ENCODE measurements at regions not wholly inside any gene's neighbourhood (a gene's known extent, or its start where the extent isn't known, plus 50 kb on each side); places are given as distances from the start of the nearest gene placed in this dataset.

- DNase-seq = no peak
- no peaks in the 10 kb centered on the region for H3K36me3 ChIP-seq
- intact Hi-C loops (cut with DNase I) = no loop called here
- H3K4me3 ChIP-seq = no peak overlapping the region
- H3K9me3 ChIP-seq = no peaks in the 10 kb centered on the region
- no peak overlapping the region for H3K27ac ChIP-seq
- TF ChIP-seq CTCF (IDR thresholded peaks at IDR 0.05) = no peak
- H3K4me1 ChIP-seq = no peaks in the 10 kb centered on the region
- H3K27me3 ChIP-seq = no peaks in the 10 kb centered on the region
- no peak for ATAC-seq
Measured at GRCh38 chr10:30793093-30793492, 163.5 kb upstream of the LYZL2 start.

DNA sequence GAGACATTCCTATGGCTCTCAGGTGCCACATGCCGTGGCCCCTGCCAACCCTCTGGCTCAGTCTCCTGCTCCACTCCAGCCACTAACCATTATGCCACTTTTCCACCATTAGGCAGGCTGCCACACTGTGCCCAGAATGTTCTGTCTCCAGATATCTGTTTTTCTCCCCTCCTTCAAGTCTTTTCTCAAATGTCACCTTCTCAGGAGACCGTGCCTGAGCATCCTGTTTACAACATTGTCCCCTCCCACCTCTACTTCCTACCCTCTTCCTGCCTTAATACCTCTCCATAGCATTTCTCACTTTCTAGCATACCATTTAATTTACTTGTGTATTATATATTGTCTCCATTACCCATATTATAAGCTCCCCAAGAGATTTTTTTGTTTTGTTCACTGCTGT, 162.5 kb upstream of the LYZL2 start:
- Histone ChIP-seq H3K4me3 (no peak overlapping the region), H3K36me3 (no peaks in the 10 kb centered on the region), H3K9me3 (no peaks in the 10 kb centered on the region), H3K27me3 (no peaks in the 10 kb centered on the region), H3K4me1 (no peaks in the 10 kb centered on the region), H3K27ac (no peak overlapping the region)
- DNase-seq (no peak), ATAC-seq (no peak)
- intact Hi-C loops (cut with DNase I) = no loop called here
- no peak for TF ChIP-seq CTCF (IDR thresholded peaks at IDR 0.05)

DNA sequence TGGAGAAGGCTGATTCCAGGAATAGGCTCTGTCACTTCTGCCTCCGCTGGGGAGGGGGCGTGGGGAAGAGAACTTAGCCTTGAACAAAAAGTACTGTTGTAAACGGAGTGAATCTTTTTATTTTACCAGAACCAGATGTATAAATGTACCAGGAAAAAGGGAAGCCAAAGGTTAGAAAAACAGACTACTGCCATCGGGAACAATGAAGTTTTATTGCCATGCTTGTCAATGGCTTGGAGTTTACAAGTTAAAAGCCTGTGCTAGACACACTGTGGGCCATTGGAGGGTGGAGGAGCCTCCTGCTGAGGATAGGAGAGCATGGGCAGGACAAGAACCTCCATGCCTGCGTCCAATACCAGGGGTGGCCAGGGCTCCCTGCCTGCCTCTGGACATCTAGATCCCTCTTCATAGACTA, 161.7 kb upstream of the LYZL2 start:
- Histone ChIP-seq H3K27ac (no peak overlapping the region), H3K27me3 (no peaks in the 10 kb centered on the region), H3K9me3 (no peaks in the 10 kb centered on the region), H3K4me1 (no peaks in the 10 kb centered on the region), H3K36me3 (no peaks in the 10 kb centered on the region), H3K4me3 (no peak overlapping the region)
- ATAC-seq (no peak), DNase-seq (no peak)
- intact Hi-C loops (cut with DNase I) = no loop called here
- TF ChIP-seq CTCF (IDR thresholded peaks at IDR 0.05) = no peak

GRCh38 chr10:30789806-30790205, 160.3 kb upstream of the LYZL2 start:
- H3K36me3 ChIP-seq = no peaks in the 10 kb centered on the region
- no peak for DNase-seq
- no peak for TF ChIP-seq CTCF (IDR thresholded peaks at IDR 0.05)
- H3K4me3 ChIP-seq = no peak overlapping the region
- intact Hi-C loops (cut with DNase I) = loop anchor here (10.0 kb wide), 1 partner anchor 245 kb away; the partner anchor contains the start of gene ZNF438
- no peak overlapping the region for H3K27ac ChIP-seq
- no peak for ATAC-seq
- H3K27me3 ChIP-seq = no peaks in the 10 kb centered on the region
- peaks cover 6% of the 10 kb centered on the region for H3K4me1 ChIP-seq
- no peaks in the 10 kb centered on the region for H3K9me3 ChIP-seq

DNA sequence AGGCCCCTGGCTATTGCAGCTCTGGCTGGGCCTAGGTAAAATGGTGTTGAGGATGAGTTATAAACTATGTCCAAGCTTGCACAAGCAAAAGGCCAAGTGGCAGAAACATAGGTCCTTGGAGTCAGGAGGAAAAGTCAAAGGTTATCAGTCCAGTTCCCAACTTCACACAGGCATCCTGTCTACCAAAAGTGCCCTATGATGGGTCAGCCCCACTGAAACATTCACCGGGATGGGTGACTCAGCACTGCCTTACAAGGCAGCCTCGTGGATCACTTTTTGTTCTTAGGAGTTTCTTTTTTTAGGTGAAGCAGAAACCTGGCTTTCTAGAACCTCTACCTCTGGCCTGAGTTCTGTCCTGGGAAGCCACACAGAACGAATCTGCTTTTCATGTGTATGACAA, 158.8 kb upstream of the LYZL2 start:
- ATAC-seq = no peak
- Histone ChIP-seq H3K36me3 (no peaks in the 10 kb centered on the region), H3K4me1 (peaks cover 14% of the 10 kb centered on the region), H3K9me3 (no peaks in the 10 kb centered on the region), H3K4me3 (no peak overlapping the region), H3K27me3 (no peaks in the 10 kb centered on the region), H3K27ac (no peak overlapping the region)
- intact Hi-C loops (cut with DNase I) = loop anchor here (10.0 kb wide), 1 partner anchor 246 kb away; the partner anchor contains the start of gene ZNF438
- DNase-seq = no peak
- no peak for TF ChIP-seq CTCF (IDR thresholded peaks at IDR 0.05)

GRCh38 chr10:30786906-30787305, 157.4 kb upstream of the LYZL2 start:
- H3K27ac ChIP-seq = no peak overlapping the region
- ATAC-seq = no peak
- TF ChIP-seq CTCF (IDR thresholded peaks at IDR 0.05) = no peak

More at GRCh38 chr10:30786906-30787305, 157.4 kb upstream of the LYZL2 start:
- intact Hi-C loops (cut with DNase I) = loop anchor here (10.0 kb wide), 1 partner anchor 248 kb away; the partner anchor contains the start of gene ZNF438
- peaks cover 14% of the 10 kb centered on the region for H3K4me1 ChIP-seq
- no peaks in the 10 kb centered on the region for H3K36me3 ChIP-seq
- no peak overlapping the region for H3K4me3 ChIP-seq
- no peaks in the 10 kb centered on the region for H3K27me3 ChIP-seq
- no peaks in the 10 kb centered on the region for H3K9me3 ChIP-seq
- no peak for DNase-seq
